ENCODE measurements at regions not wholly inside any gene's neighbourhood (a gene's known extent, or its start where the extent isn't known, plus 50 kb on each side); places are given as distances from the start of the nearest gene placed in this dataset.

- TF ChIP-seq EZH2 (optimal IDR thresholded peaks at IDR 0.05; ENCODE audit: low read depth, low read length): no peak
- TF ChIP-seq CTCF (IDR thresholded peaks at IDR 0.05; ENCODE audit: low read length): no peak
- TF ChIP-seq EZH2phosphoT487 (IDR thresholded peaks at IDR 0.05; ENCODE audit: low read length): no peak
- Histone ChIP-seq H3K36me3 (replicated peaks; ENCODE audit: insufficient read depth, low read length) (no peaks in the 10 kb centered on the region), H3K79me2 (ENCODE audit: low read length) (no peaks in the 10 kb centered on the region), H3K27me3 (replicated peaks; ENCODE audit: insufficient read depth, low read length) (no peaks in the 10 kb centered on the region), H3K4me1 (ENCODE audit: low read length) (no peaks in the 10 kb centered on the region), H2AFZ (ENCODE audit: low read length) (no peak overlapping the region), H3K27ac (ENCODE audit: low read length) (no peak overlapping the region), H3K9me3 (replicated peaks; ENCODE audit: insufficient read depth, low read length) (no peaks in the 10 kb centered on the region), H3K9ac (ENCODE audit: low read length) (no peak overlapping the region), H3K4me3 (ENCODE audit: low read length) (no peak overlapping the region), H3F3A (ENCODE audit: insufficient read depth, low read length) (no peaks in the 10 kb centered on the region), H4K20me1 (ENCODE audit: insufficient read depth, low read length) (no peaks in the 10 kb centered on the region), H3K9me2 (replicated peaks; ENCODE audit: insufficient read depth, low read length) (no peaks in the 10 kb centered on the region), H3K4me2 (ENCODE audit: low read depth, low read length) (no peak overlapping the region)
- DNase-seq: no peak
These were observed 474.0 kb upstream of the GJE1 start for GRCh38 chr6:141658696-141659095.

GRCh38 chr6:141657812-141658211 lies 474.9 kb upstream of the GJE1 start:
- Histone ChIP-seq H3K36me3 (replicated peaks; ENCODE audit: insufficient read depth, low read length) (no peaks in the 10 kb centered on the region), H3K4me1 (ENCODE audit: low read length) (no peaks in the 10 kb centered on the region), H3K9me3 (replicated peaks; ENCODE audit: insufficient read depth, low read length) (no peaks in the 10 kb centered on the region), H3K4me3 (ENCODE audit: low read length) (no peak overlapping the region), H3K9ac (ENCODE audit: low read length) (no peak overlapping the region), H2AFZ (ENCODE audit: low read length) (no peak overlapping the region), H3K4me2 (ENCODE audit: low read depth, low read length) (no peak overlapping the region), H3F3A (ENCODE audit: insufficient read depth, low read length) (no peaks in the 10 kb centered on the region), H4K20me1 (ENCODE audit: insufficient read depth, low read length) (no peaks in the 10 kb centered on the region), H3K79me2 (ENCODE audit: low read length) (no peaks in the 10 kb centered on the region), H3K27ac (ENCODE audit: low read length) (no peak overlapping the region), H3K9me2 (replicated peaks; ENCODE audit: insufficient read depth, low read length) (no peaks in the 10 kb centered on the region), H3K27me3 (replicated peaks; ENCODE audit: insufficient read depth, low read length) (no peaks in the 10 kb centered on the region)
- DNase-seq: no peak
- TF ChIP-seq EZH2 (optimal IDR thresholded peaks at IDR 0.05; ENCODE audit: low read depth, low read length): no peak

- Histone ChIP-seq H3K27me3 (replicated peaks; ENCODE audit: insufficient read depth, low read length) (no peaks in the 10 kb centered on the region), H3K4me1 (ENCODE audit: low read length) (no peaks in the 10 kb centered on the region), H3K27ac (ENCODE audit: low read length) (no peak overlapping the region), H3K4me3 (ENCODE audit: low read length) (no peak overlapping the region), H3K9me2 (replicated peaks; ENCODE audit: insufficient read depth, low read length) (no peaks in the 10 kb centered on the region), H2AFZ (ENCODE audit: low read length) (no peak overlapping the region), H3K79me2 (ENCODE audit: low read length) (no peaks in the 10 kb centered on the region), H3K9me3 (replicated peaks; ENCODE audit: insufficient read depth, low read length) (no peaks in the 10 kb centered on the region), H4K20me1 (ENCODE audit: insufficient read depth, low read length) (no peaks in the 10 kb centered on the region), H3K36me3 (replicated peaks; ENCODE audit: insufficient read depth, low read length) (no peaks in the 10 kb centered on the region), H3F3A (ENCODE audit: insufficient read depth, low read length) (no peaks in the 10 kb centered on the region), H3K4me2 (ENCODE audit: low read depth, low read length) (no peak overlapping the region), H3K9ac (ENCODE audit: low read length) (no peak overlapping the region)
- TF ChIP-seq EZH2phosphoT487 (IDR thresholded peaks at IDR 0.05; ENCODE audit: low read length): no peak
- TF ChIP-seq CTCF (IDR thresholded peaks at IDR 0.05; ENCODE audit: low read length): no peak
- no peak for TF ChIP-seq EZH2 (optimal IDR thresholded peaks at IDR 0.05; ENCODE audit: low read depth, low read length)
- DNase-seq: peak; percentile 74
These were observed 479.1 kb upstream of the GJE1 start for GRCh38 chr6:141653590-141653989.

- no peak for DNase-seq
These were observed 490.8 kb upstream of the GJE1 start for GRCh38 chr6:141641951-141642350.

More at GRCh38 chr6:141641951-141642350, 490.8 kb upstream of the GJE1 start:
- Histone ChIP-seq H4K20me1 (ENCODE audit: insufficient read depth, low read length) (no peaks in the 10 kb centered on the region), H3K79me2 (ENCODE audit: low read length) (no peaks in the 10 kb centered on the region), H3K27me3 (replicated peaks; ENCODE audit: insufficient read depth, low read length) (no peaks in the 10 kb centered on the region), H3K4me2 (ENCODE audit: low read depth, low read length) (no peak overlapping the region), H3K9me2 (replicated peaks; ENCODE audit: insufficient read depth, low read length) (no peaks in the 10 kb centered on the region), H3K9ac (ENCODE audit: low read length) (no peak overlapping the region), H3K9me3 (replicated peaks; ENCODE audit: insufficient read depth, low read length) (no peaks in the 10 kb centered on the region), H3K4me3 (ENCODE audit: low read length) (no peak overlapping the region), H3K27ac (ENCODE audit: low read length) (no peak overlapping the region), H3K4me1 (ENCODE audit: low read length) (peaks cover 11% of the 10 kb centered on the region), H2AFZ (ENCODE audit: low read length) (no peak overlapping the region), H3K36me3 (replicated peaks; ENCODE audit: insufficient read depth, low read length) (no peaks in the 10 kb centered on the region), H3F3A (ENCODE audit: insufficient read depth, low read length) (no peaks in the 10 kb centered on the region)
- no peak for TF ChIP-seq CTCF (IDR thresholded peaks at IDR 0.05; ENCODE audit: low read length)
- TF ChIP-seq EZH2phosphoT487 (IDR thresholded peaks at IDR 0.05; ENCODE audit: low read length): no peak
- TF ChIP-seq EZH2 (optimal IDR thresholded peaks at IDR 0.05; ENCODE audit: low read depth, low read length): no peak
